PFSK-1 (cell line): ENCODE measurements at regions not wholly inside any gene's neighbourhood (a gene's known extent, or its start where the extent isn't known, plus 50 kb on each side); places are given as distances from the start of the nearest gene placed in this dataset.

Source experiments
- FOXP2 ChIP-seq: optimal IDR thresholded peaks from 2 replicates; pipeline ENCODE3; 2011; ENCODE audit warnings: borderline replicate concordance, control low read depth, inconsistent platforms; ENCODE audit not compliant: insufficient read depth; ENCODE audit errors: extremely low read length, extremely low read depth
- POLR2AphosphoS5 ChIP-seq: IDR thresholded peaks from 2 replicates; pipeline ENCODE4 v1.6.1; 2012; ENCODE audit warnings: low read depth, mild to moderate bottlenecking, control low read depth, low read length, moderate library complexity
- SIN3A ChIP-seq: IDR thresholded peaks from 2 replicates; pipeline ENCODE4 v1.6.1; 2012; ENCODE audit warnings: mild to moderate bottlenecking, low read length, moderate library complexity, borderline replicate concordance; ENCODE audit not compliant: insufficient read depth
- TAF1 ChIP-seq: IDR thresholded peaks from 2 replicates; pipeline ENCODE4 v1.6.1; 2012; ENCODE audit warnings: low read length, control low read depth, borderline replicate concordance; ENCODE audit not compliant: insufficient read depth
- TF ChIP-seq, protein P1 (sequence below), 2 experiments: IDR thresholded peaks; 2 replicates each; pipeline versions ENCODE4 v1.6.1 to v1.8.0; 2011 to 2012; ENCODE audit warnings: low read depth in 2 of 2, low read length in 2 of 2, control low read depth in 1 of 2, inconsistent platforms in 1 of 2, mild to moderate bottlenecking in 1 of 2, moderate library complexity in 1 of 2; ENCODE audit not compliant: insufficient read depth in 1 of 2

DNA sequence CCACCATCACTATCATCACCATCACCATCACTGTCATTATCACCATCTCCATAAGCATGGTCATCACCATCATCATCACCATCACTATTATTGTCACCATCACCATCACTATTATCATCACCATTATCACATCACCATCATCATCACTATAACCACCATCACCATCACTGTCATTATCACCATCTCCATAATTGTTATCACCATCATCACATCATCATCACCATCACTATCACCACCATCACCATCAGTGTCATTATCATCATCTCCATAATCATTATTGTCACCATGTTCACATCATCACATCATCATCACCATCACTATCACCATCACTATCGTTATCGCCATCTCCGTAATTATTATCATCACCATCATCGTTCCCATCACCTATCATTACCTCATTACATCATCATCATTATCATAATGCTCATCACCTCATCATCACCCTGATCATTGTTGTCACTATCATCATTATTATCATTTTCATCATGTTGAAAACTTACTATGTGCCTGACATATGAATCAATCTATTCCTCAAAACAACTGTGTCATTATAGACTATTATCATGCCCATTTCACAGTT lies 280.3 kb upstream of the HS6ST1 start:
- TF ChIP-seq, protein P1, sequence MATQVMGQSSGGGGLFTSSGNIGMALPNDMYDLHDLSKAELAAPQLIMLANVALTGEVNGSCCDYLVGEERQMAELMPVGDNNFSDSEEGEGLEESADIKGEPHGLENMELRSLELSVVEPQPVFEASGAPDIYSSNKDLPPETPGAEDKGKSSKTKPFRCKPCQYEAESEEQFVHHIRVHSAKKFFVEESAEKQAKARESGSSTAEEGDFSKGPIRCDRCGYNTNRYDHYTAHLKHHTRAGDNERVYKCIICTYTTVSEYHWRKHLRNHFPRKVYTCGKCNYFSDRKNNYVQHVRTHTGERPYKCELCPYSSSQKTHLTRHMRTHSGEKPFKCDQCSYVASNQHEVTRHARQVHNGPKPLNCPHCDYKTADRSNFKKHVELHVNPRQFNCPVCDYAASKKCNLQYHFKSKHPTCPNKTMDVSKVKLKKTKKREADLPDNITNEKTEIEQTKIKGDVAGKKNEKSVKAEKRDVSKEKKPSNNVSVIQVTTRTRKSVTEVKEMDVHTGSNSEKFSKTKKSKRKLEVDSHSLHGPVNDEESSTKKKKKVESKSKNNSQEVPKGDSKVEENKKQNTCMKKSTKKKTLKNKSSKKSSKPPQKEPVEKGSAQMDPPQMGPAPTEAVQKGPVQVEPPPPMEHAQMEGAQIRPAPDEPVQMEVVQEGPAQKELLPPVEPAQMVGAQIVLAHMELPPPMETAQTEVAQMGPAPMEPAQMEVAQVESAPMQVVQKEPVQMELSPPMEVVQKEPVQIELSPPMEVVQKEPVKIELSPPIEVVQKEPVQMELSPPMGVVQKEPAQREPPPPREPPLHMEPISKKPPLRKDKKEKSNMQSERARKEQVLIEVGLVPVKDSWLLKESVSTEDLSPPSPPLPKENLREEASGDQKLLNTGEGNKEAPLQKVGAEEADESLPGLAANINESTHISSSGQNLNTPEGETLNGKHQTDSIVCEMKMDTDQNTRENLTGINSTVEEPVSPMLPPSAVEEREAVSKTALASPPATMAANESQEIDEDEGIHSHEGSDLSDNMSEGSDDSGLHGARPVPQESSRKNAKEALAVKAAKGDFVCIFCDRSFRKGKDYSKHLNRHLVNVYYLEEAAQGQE (IDR thresholded peaks at IDR 0.05; ENCODE audit: insufficient read depth in 1 of 2, low read depth in 2 of 2, low read length in 2 of 2), result no peak
- TF ChIP-seq POLR2AphosphoS5 (no peak), FOXP2 (no peak), TAF1 (no peak), SIN3A (no peak)

DNA sequence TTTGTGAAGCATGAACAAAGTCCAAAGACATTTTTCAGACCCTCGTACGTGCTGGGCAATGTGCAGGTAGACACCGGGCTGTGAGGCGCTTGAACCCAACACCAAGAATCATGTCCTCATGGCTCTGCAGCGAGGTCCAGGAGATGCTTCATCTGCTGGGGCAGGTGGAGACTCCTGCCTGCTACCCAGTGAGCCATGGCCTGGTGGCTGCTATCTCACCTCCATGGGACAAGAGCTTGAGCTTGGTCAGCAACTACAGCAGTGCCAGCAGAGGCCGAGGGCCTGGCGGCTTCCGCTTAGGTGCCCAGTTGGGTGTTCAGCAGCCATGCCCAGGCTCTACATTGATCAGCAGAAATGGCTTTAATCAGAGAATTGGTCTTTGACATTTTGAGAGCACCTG lies 281.0 kb upstream of the HS6ST1 start:
- TF ChIP-seq POLR2AphosphoS5, result no peak
- TF ChIP-seq, protein P1 (IDR thresholded peaks at IDR 0.05; ENCODE audit: insufficient read depth in 1 of 2, low read depth in 2 of 2, low read length in 2 of 2), result no peak
- no peak for TF ChIP-seq FOXP2
- no peak for TF ChIP-seq SIN3A
- no peak for TF ChIP-seq TAF1

DNA sequence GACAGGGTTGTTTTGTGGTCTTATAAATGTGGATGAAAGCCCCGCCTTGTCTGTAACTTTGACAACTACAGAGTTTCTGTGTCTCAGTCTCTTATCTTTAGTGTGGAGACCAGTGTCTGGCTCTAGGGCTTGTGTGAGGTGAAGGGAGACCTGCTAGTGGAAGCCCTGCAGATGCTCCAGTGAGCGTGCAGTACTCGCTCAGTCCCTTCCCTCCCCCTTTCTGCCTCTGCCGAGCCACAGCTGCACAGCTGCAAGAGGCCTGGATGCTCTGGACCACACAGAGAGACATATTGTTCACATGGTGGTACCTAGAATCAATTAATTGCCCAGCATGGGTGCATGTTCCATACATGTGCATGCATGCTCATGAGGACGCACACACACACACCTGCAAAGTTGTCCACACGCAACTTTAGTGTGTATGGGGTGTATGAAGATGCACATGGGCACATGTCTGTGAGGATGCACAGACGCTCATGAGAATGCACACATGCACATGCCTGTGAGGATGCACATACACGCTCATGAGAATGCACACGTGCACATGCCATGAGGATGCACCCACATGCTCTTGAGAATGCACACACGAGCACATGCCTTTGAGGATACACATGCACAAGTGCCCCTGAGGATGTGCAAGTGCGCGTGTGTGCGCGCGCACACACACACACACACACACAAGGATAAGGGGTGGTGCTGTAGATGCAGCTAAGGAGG lies 282.1 kb upstream of the HS6ST1 start:
- TF ChIP-seq POLR2AphosphoS5, result no peak
- TF ChIP-seq TAF1, result no peak
- TF ChIP-seq SIN3A, result no peak
- no peak for TF ChIP-seq FOXP2
- TF ChIP-seq, protein P1 (IDR thresholded peaks at IDR 0.05; ENCODE audit: insufficient read depth in 1 of 2, low read depth in 2 of 2, low read length in 2 of 2), result no peak

DNA sequence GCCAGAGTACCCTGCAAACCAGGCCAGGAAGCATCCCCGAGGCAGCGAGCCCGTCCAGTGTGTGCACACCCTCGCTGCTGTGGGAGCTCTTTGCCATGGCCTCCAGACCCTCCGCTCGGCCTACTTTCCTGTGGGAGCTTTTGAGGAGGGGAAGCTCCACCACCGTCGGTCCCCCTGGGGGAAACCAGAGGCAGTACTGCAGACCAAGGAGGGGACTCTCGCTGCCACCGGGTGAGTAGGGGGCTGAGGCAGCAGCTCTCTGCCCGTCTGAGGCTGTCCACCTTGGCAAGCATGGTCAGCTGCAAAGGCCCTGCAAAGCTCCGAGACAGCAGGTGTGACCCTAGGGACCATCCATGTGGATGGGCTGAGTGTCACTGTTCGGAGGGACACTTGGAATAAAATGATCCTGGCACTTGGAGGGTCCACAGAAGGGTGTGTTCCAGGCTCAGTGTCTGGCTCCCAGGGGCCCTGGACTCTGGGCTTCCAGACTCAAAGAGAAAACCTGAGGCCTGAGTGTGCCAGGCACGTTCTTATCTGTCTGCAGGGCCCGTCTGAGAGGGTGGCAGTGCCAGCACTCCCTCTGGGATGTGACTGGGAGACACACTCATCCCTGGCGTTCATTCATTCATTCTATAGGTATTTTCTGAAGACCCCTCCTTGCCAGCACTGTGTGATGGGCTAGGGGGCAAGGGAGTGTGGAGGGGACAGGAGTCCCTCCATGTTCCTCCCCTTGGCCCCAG lies 282.8 kb upstream of the HS6ST1 start:
- TF ChIP-seq, protein P1 (IDR thresholded peaks at IDR 0.05; ENCODE audit: insufficient read depth in 1 of 2, low read depth in 2 of 2, low read length in 2 of 2), result no peak
- no peak for TF ChIP-seq SIN3A
- TF ChIP-seq FOXP2, result no peak
- no peak for TF ChIP-seq TAF1
- no peak for TF ChIP-seq POLR2AphosphoS5
